ENCODE measurements at regions not wholly inside any gene's neighbourhood (a gene's known extent, or its start where the extent isn't known, plus 50 kb on each side); places are given as distances from the start of the nearest gene placed in this dataset.
A peak's percentile ranks its signal among the peaks of the same experiment; 100 is the strongest.

- Histone ChIP-seq H3K27ac (ENCODE audit: low read depth in 1 of 2, low read length in 1 of 2) (no peak overlapping the region), H3K36me3 (ENCODE audit: control insufficient read depth in 2 of 2, insufficient read depth in 2 of 2, low read length in 1 of 2) (no peaks in the 10 kb centered on the region), H3K27me3 (ENCODE audit: control insufficient read depth in 2 of 2, insufficient read depth in 1 of 2, low read length in 1 of 2) (no peaks in the 10 kb centered on the region), H3K4me1 (ENCODE audit: control insufficient read depth in 2 of 2, insufficient read depth in 2 of 2, low read length in 2 of 2) (no peaks in the 10 kb centered on the region), H3K4me3 (ENCODE audit: low read length in 2 of 2) (no peak overlapping the region), H3K9me3 (ENCODE audit: control insufficient read depth in 2 of 2, insufficient read depth in 1 of 2, low read length in 1 of 2) (no peaks in the 10 kb centered on the region)
- DNase-seq (ENCODE audit: low read depth in 6 of 9, low spot score in 9 of 9), result no peak
- WGBS, result 82% methylated on average over 1 of the region's 1 CpG
Observed at GRCh38 chr2:151052850-151053660, 208.6 kb downstream of the RBM43 start.

- Histone ChIP-seq H3K9me3 (ENCODE audit: control insufficient read depth in 2 of 2, insufficient read depth in 1 of 2, low read length in 1 of 2) (no peaks in the 10 kb centered on the region), H3K4me3 (ENCODE audit: low read length in 2 of 2) (no peak overlapping the region), H3K4me1 (ENCODE audit: control insufficient read depth in 2 of 2, insufficient read depth in 2 of 2, low read length in 2 of 2) (no peaks in the 10 kb centered on the region), H3K36me3 (ENCODE audit: control insufficient read depth in 2 of 2, insufficient read depth in 2 of 2, low read length in 1 of 2) (no peaks in the 10 kb centered on the region), H3K27ac (ENCODE audit: low read depth in 1 of 2, low read length in 1 of 2) (no peak overlapping the region), H3K27me3 (ENCODE audit: control insufficient read depth in 2 of 2, insufficient read depth in 1 of 2, low read length in 1 of 2) (no peaks in the 10 kb centered on the region)
- DNase-seq (ENCODE audit: low read depth in 6 of 9, low spot score in 9 of 9), result peak in 6 of 9 donors; percentile 4 to 44 (median 10)
- WGBS, result 11% methylated on average over 2 of the region's 2 CpGs
Observed at GRCh38 chr2:151051574-151052220, 210.0 kb downstream of the RBM43 start.

GRCh38 chr2:151049746-151050145 is 211.9 kb downstream of the RBM43 start:
- Histone ChIP-seq H3K36me3 (ENCODE audit: control insufficient read depth in 2 of 2, insufficient read depth in 2 of 2, low read length in 1 of 2) (no peaks in the 10 kb centered on the region), H3K9me3 (ENCODE audit: control insufficient read depth in 2 of 2, insufficient read depth in 1 of 2, low read length in 1 of 2) (no peaks in the 10 kb centered on the region), H3K4me3 (ENCODE audit: low read length in 2 of 2) (no peak overlapping the region), H3K27ac (ENCODE audit: low read depth in 1 of 2, low read length in 1 of 2) (no peak overlapping the region), H3K27me3 (ENCODE audit: control insufficient read depth in 2 of 2, insufficient read depth in 1 of 2, low read length in 1 of 2) (no peaks in the 10 kb centered on the region), H3K4me1 (ENCODE audit: control insufficient read depth in 2 of 2, insufficient read depth in 2 of 2, low read length in 2 of 2) (no peaks in the 10 kb centered on the region)
- no peak for DNase-seq (ENCODE audit: low read depth in 6 of 9, low spot score in 9 of 9)
- WGBS, result 91% methylated on average over 1 of the region's 1 CpG

- no peak for DNase-seq (ENCODE audit: low read depth in 6 of 9, low spot score in 9 of 9)
- Histone ChIP-seq H3K9me3 (ENCODE audit: control insufficient read depth in 2 of 2, insufficient read depth in 1 of 2, low read length in 1 of 2) (no peaks in the 10 kb centered on the region), H3K27ac (ENCODE audit: low read depth in 1 of 2, low read length in 1 of 2) (no peak overlapping the region), H3K27me3 (ENCODE audit: control insufficient read depth in 2 of 2, insufficient read depth in 1 of 2, low read length in 1 of 2) (no peaks in the 10 kb centered on the region), H3K36me3 (ENCODE audit: control insufficient read depth in 2 of 2, insufficient read depth in 2 of 2, low read length in 1 of 2) (no peaks in the 10 kb centered on the region), H3K4me1 (ENCODE audit: control insufficient read depth in 2 of 2, insufficient read depth in 2 of 2, low read length in 2 of 2) (no peaks in the 10 kb centered on the region), H3K4me3 (ENCODE audit: low read length in 2 of 2) (no peak overlapping the region)
- 93% methylated on average over 6 of the region's 6 CpGs for WGBS
Observed at GRCh38 chr2:151048331-151049054, 213.2 kb downstream of the RBM43 start.

GRCh38 chr2:151043484-151043883 is 218.2 kb downstream of the RBM43 start:
- 92% methylated on average over 5 of the region's 5 CpGs for WGBS
- Histone ChIP-seq H3K27ac (ENCODE audit: low read depth in 1 of 2, low read length in 1 of 2) (no peak overlapping the region), H3K36me3 (ENCODE audit: control insufficient read depth in 2 of 2, insufficient read depth in 2 of 2, low read length in 1 of 2) (no peaks in the 10 kb centered on the region), H3K4me3 (ENCODE audit: low read length in 2 of 2) (no peak overlapping the region), H3K4me1 (ENCODE audit: control insufficient read depth in 2 of 2, insufficient read depth in 2 of 2, low read length in 2 of 2) (no peaks in the 10 kb centered on the region), H3K9me3 (ENCODE audit: control insufficient read depth in 2 of 2, insufficient read depth in 1 of 2, low read length in 1 of 2) (no peaks in the 10 kb centered on the region), H3K27me3 (ENCODE audit: control insufficient read depth in 2 of 2, insufficient read depth in 1 of 2, low read length in 1 of 2) (no peaks in the 10 kb centered on the region)
- no peak for DNase-seq (ENCODE audit: low read depth in 6 of 9, low spot score in 9 of 9)

- Histone ChIP-seq H3K9me3 (ENCODE audit: control insufficient read depth in 2 of 2, insufficient read depth in 1 of 2, low read length in 1 of 2) (no peaks in the 10 kb centered on the region), H3K4me1 (ENCODE audit: control insufficient read depth in 2 of 2, insufficient read depth in 2 of 2, low read length in 2 of 2) (no peaks in the 10 kb centered on the region), H3K27ac (ENCODE audit: low read depth in 1 of 2, low read length in 1 of 2) (no peak overlapping the region), H3K36me3 (ENCODE audit: control insufficient read depth in 2 of 2, insufficient read depth in 2 of 2, low read length in 1 of 2) (no peaks in the 10 kb centered on the region), H3K27me3 (ENCODE audit: control insufficient read depth in 2 of 2, insufficient read depth in 1 of 2, low read length in 1 of 2) (no peaks in the 10 kb centered on the region), H3K4me3 (ENCODE audit: low read length in 2 of 2) (no peak overlapping the region)
- no peak for DNase-seq (ENCODE audit: low read depth in 6 of 9, low spot score in 9 of 9)
- WGBS, result 98% methylated on average over 2 of the region's 2 CpGs
Observed at GRCh38 chr2:151042964-151043363, 218.7 kb downstream of the RBM43 start.

GRCh38 chr2:151040039-151040438 is 221.6 kb downstream of the RBM43 start:
- Histone ChIP-seq H3K27me3 (ENCODE audit: control insufficient read depth in 2 of 2, insufficient read depth in 1 of 2, low read length in 1 of 2) (no peaks in the 10 kb centered on the region), H3K27ac (ENCODE audit: low read depth in 1 of 2, low read length in 1 of 2) (no peak overlapping the region), H3K4me1 (ENCODE audit: control insufficient read depth in 2 of 2, insufficient read depth in 2 of 2, low read length in 2 of 2) (no peaks in the 10 kb centered on the region)

GRCh38 chr2:151038516-151038915 is 223.1 kb downstream of the RBM43 start:
- H3K27me3 ChIP-seq (ENCODE audit: control insufficient read depth in 2 of 2, insufficient read depth in 1 of 2, low read length in 1 of 2), result no peaks in the 10 kb centered on the region
- WGBS, result 88% methylated on average over 6 of the region's 6 CpGs
- no peaks in the 10 kb centered on the region for H3K9me3 ChIP-seq (ENCODE audit: control insufficient read depth in 2 of 2, insufficient read depth in 1 of 2, low read length in 1 of 2)
- H3K36me3 ChIP-seq (ENCODE audit: control insufficient read depth in 2 of 2, insufficient read depth in 2 of 2, low read length in 1 of 2), result no peaks in the 10 kb centered on the region
- H3K4me3 ChIP-seq (ENCODE audit: low read length in 2 of 2), result no peak overlapping the region
- H3K4me1 ChIP-seq (ENCODE audit: control insufficient read depth in 2 of 2, insufficient read depth in 2 of 2, low read length in 2 of 2), result no peaks in the 10 kb centered on the region
- DNase-seq (ENCODE audit: low read depth in 6 of 9, low spot score in 9 of 9), result no peak
- H3K27ac ChIP-seq (ENCODE audit: low read depth in 1 of 2, low read length in 1 of 2), result no peak overlapping the region

More at GRCh38 chr2:151040039-151040438, 221.6 kb downstream of the RBM43 start:
- Histone ChIP-seq H3K36me3 (ENCODE audit: control insufficient read depth in 2 of 2, insufficient read depth in 2 of 2, low read length in 1 of 2) (no peaks in the 10 kb centered on the region), H3K4me3 (ENCODE audit: low read length in 2 of 2) (no peak overlapping the region), H3K9me3 (ENCODE audit: control insufficient read depth in 2 of 2, insufficient read depth in 1 of 2, low read length in 1 of 2) (no peaks in the 10 kb centered on the region)
- 87% methylated on average over 3 of the region's 3 CpGs for WGBS
- no peak for DNase-seq (ENCODE audit: low read depth in 6 of 9, low spot score in 9 of 9)

- no peaks in the 10 kb centered on the region for H3K9me3 ChIP-seq (ENCODE audit: control insufficient read depth in 2 of 2, insufficient read depth in 1 of 2, low read length in 1 of 2)
- H3K27me3 ChIP-seq (ENCODE audit: control insufficient read depth in 2 of 2, insufficient read depth in 1 of 2, low read length in 1 of 2), result no peaks in the 10 kb centered on the region
- H3K36me3 ChIP-seq (ENCODE audit: control insufficient read depth in 2 of 2, insufficient read depth in 2 of 2, low read length in 1 of 2), result no peaks in the 10 kb centered on the region
- no peak overlapping the region for H3K27ac ChIP-seq (ENCODE audit: low read depth in 1 of 2, low read length in 1 of 2)
- DNase-seq (ENCODE audit: low read depth in 6 of 9, low spot score in 9 of 9), result no peak
- H3K4me3 ChIP-seq (ENCODE audit: low read length in 2 of 2), result no peak overlapping the region
- WGBS, result 67% methylated on average over 4 of the region's 4 CpGs
- H3K4me1 ChIP-seq (ENCODE audit: control insufficient read depth in 2 of 2, insufficient read depth in 2 of 2, low read length in 2 of 2), result no peaks in the 10 kb centered on the region
Observed at GRCh38 chr2:151037434-151037833, 224.2 kb downstream of the RBM43 start.

Measured in thymus (tissue), 11 donors.